GM23248 (cell line): ENCODE measurements at regions not wholly inside any gene's neighbourhood (a gene's known extent, or its start where the extent isn't known, plus 50 kb on each side); places are given as distances from the start of the nearest gene placed in this dataset.

Experiments
- DNase-seq: peaks from one replicate; pipeline ENCODE4 v3.0.0-alpha.2; 2015
- H2AFZ ChIP-seq: fragments of 200-600 bp; sonication (generic); 2 replicates; pipeline ENCODE4 v1.6.1; 2016; ENCODE audit warnings: antibody characterized with exemption
- H3F3A ChIP-seq: fragments of 200-600 bp; sonication (generic); 2 replicates; pipeline ENCODE4 v1.6.1; 2016; ENCODE audit warnings: mild to moderate bottlenecking, antibody characterized with exemption, mixed run types; ENCODE audit not compliant: insufficient read depth
- H3K27ac ChIP-seq: fragments of 200-600 bp; sonication (generic); 2 replicates; pipeline ENCODE4 v1.5.1; 2016; ENCODE audit warnings: mild to moderate bottlenecking
- H3K27me3 ChIP-seq: fragments of 200-600 bp; sonication (generic); replicated peaks from 2 replicates; pipeline ENCODE4 v1.6.1; 2016; ENCODE audit warnings: mild to moderate bottlenecking; ENCODE audit not compliant: insufficient read depth
- H3K36me3 ChIP-seq: fragments of 200-600 bp; sonication (generic); 2 replicates; pipeline ENCODE4 v1.6.1; 2016; ENCODE audit warnings: low read depth, mild to moderate bottlenecking
- H3K4me1 ChIP-seq: fragments of 200-600 bp; sonication (generic); 2 replicates; pipeline ENCODE4 v1.6.1; 2016; ENCODE audit warnings: mild to moderate bottlenecking; ENCODE audit not compliant: insufficient read depth
- H3K4me2 ChIP-seq: fragments of 200-600 bp; sonication (generic); one replicate; pipeline ENCODE4 v1.6.1; 2016; ENCODE audit warnings: mild to moderate bottlenecking; ENCODE audit not compliant: unreplicated experiment
- H3K4me3 ChIP-seq: fragments of 200-600 bp; sonication (generic); 2 replicates; pipeline ENCODE4 v1.5.1; 2016; ENCODE audit warnings: mild to moderate bottlenecking
- H3K79me2 ChIP-seq: fragments of 200-600 bp; sonication (generic); 2 replicates; pipeline ENCODE4 v1.6.1; 2016; ENCODE audit warnings: mild to moderate bottlenecking; ENCODE audit not compliant: insufficient read depth
- H3K9ac ChIP-seq: fragments of 200-600 bp; sonication (generic); 2 replicates; pipeline ENCODE4 v1.6.1; 2016; ENCODE audit warnings: mild to moderate bottlenecking
- H3K9me2 ChIP-seq: fragments of 200-600 bp; sonication (generic); 2 replicates; pipeline ENCODE4 v1.6.1; 2016; ENCODE audit warnings: mixed run types, mild to moderate bottlenecking, moderate library complexity; ENCODE audit not compliant: insufficient read depth
- H3K9me3 ChIP-seq: fragments of 200-600 bp; sonication (generic); one replicate; pipeline ENCODE4 v1.6.1; 2017; ENCODE audit warnings: low read depth
- H4K20me1 ChIP-seq: fragments of 200-600 bp; sonication (generic); 2 replicates; pipeline ENCODE4 v1.6.0; 2016; ENCODE audit not compliant: insufficient read depth
- EZH2 ChIP-seq: fragments of 200-600 bp; sonication (generic); IDR thresholded peaks from 2 replicates; pipeline ENCODE4 v1.6.1; 2018; ENCODE audit warnings: antibody characterized with exemption, mild to moderate bottlenecking; ENCODE audit not compliant: insufficient read depth, poor library complexity, severe bottlenecking
- EZH2phosphoT487 ChIP-seq: fragments of 200-600 bp; sonication (generic); IDR thresholded peaks from 2 replicates; pipeline ENCODE4 v1.6.1; 2018; ENCODE audit warnings: antibody characterized with exemption, moderate library complexity, mild to moderate bottlenecking, low read depth; ENCODE audit not compliant: insufficient read depth
- WGBS, 2 experiments: methylation state at CpG; one replicate each; pipeline ENCODE4 v1.1.6; 2015 to 2017; ENCODE audit warnings: low lambda C conversion rate in 2 of 2, low coverage in 1 of 2; ENCODE audit errors: missing lambda C conversion rate in 2 of 2; 5-methylcytosine and 5-hydroxymethylcytosine counted together
- in situ Hi-C: fragments of 300-500 bp; cut with MboI; formaldehyde crosslinking; loops from 2 replicates; pipeline ENCODE4 v1.15.0; 2020

DNA sequence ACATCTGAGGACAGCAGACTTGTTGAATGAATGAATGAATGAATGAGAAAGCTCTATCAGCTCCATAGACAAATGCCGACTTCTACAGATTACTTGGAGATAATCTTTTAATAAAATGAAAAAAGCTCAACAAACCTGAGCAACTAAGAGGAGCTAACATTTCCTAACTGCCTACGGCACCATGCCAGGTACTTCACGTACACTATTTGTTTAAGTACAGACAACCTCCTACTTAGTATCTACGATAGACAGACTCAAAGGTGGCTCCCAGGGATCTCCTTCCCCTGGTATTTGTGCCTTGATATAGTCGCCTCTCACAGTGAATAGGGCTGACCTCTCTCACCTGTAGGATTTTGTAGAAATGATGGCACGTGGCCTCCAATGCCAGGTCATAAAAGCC lies 412.2 kb upstream of the FAT1 start:
- WGBS, 2 experiments: 62% methylated on average over 6 of the region's 6 CpGs
- H2AFZ ChIP-seq: no peak overlapping the region

DNA sequence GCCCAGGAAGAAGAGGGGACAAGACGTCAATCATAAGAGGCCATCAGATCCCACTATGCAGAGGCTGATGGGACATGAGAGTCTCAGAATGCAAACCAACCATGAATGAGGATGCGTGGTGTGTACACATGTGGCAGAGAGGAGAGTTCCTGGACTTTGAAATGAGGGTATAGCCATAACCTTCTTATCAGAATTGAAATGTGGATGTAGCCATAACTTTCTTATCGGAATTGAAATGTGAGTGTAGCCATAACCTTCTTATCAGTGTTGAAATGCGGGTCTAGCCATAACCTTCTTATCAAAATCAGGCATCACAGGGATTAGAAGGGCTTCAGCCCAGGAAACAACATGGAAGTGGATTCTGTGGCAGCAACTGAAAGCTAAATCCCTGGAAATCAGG lies 415.5 kb upstream of the FAT1 start:
- Histone ChIP-seq H3K27me3 (no peaks in the 10 kb centered on the region), H3K36me3 (no peaks in the 10 kb centered on the region), H3K4me1 (no peaks in the 10 kb centered on the region), H3K9ac (no peak overlapping the region), H3K79me2 (no peaks in the 10 kb centered on the region), H3K4me3 (no peak overlapping the region), H2AFZ (no peak overlapping the region), H3K9me3 (no peaks in the 10 kb centered on the region), H3F3A (no peaks in the 10 kb centered on the region), H3K9me2 (no peaks in the 10 kb centered on the region), H3K27ac (no peak overlapping the region), H4K20me1 (no peaks in the 10 kb centered on the region), H3K4me2 (no peak overlapping the region)
- TF ChIP-seq EZH2phosphoT487 (no peak), EZH2 (no peak)
- DNase-seq: no peak
- in situ Hi-C loops: no loop called here
- WGBS, 2 experiments: 53 to 55% methylated on average over 4 of the region's 4 CpGs

More for the DNA sequence above, 412.2 kb upstream of the FAT1 start:
- H3K4me1 ChIP-seq: no peaks in the 10 kb centered on the region
- H3K27ac ChIP-seq: no peak overlapping the region
- no peak for TF ChIP-seq EZH2
- no peak for TF ChIP-seq EZH2phosphoT487
- no peaks in the 10 kb centered on the region for H3F3A ChIP-seq
- no peaks in the 10 kb centered on the region for H3K36me3 ChIP-seq
- H3K4me3 ChIP-seq: no peak overlapping the region
- H3K27me3 ChIP-seq: no peaks in the 10 kb centered on the region
- no peaks in the 10 kb centered on the region for H4K20me1 ChIP-seq
- no peak for DNase-seq
- in situ Hi-C loops: no loop called here
- no peak overlapping the region for H3K9ac ChIP-seq
- H3K4me2 ChIP-seq: no peak overlapping the region
- no peaks in the 10 kb centered on the region for H3K9me3 ChIP-seq
- no peaks in the 10 kb centered on the region for H3K79me2 ChIP-seq
- no peaks in the 10 kb centered on the region for H3K9me2 ChIP-seq

DNA sequence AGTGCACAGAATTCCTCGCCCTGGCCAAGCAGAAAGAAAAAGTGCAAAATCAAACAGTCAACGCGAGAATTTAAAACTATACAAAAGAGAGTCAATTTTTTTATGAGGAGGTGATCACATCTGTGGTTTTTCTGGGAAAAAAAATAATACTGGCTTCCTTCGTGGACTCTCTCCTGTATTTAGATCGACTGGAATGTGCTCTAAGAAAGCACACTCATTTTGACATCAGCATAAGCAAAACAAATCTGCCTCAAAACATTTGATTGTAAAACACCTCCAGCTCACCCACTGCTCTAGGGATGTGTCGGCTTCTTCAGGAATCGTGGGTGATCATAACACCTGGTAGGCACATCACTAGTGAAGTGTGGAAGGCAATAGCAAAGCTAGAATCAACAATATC lies 417.4 kb upstream of the FAT1 start:
- H3F3A ChIP-seq: no peaks in the 10 kb centered on the region
- no peak overlapping the region for H3K9ac ChIP-seq
- H3K4me2 ChIP-seq: no peak overlapping the region
- H2AFZ ChIP-seq: no peak overlapping the region
- no peaks in the 10 kb centered on the region for H3K9me2 ChIP-seq
- H3K9me3 ChIP-seq: no peaks in the 10 kb centered on the region
- in situ Hi-C loops: no loop called here
- H3K79me2 ChIP-seq: no peaks in the 10 kb centered on the region
- H3K27ac ChIP-seq: no peak overlapping the region
- no peaks in the 10 kb centered on the region for H3K27me3 ChIP-seq
- no peak for TF ChIP-seq EZH2
- TF ChIP-seq EZH2phosphoT487: no peak
- H3K4me1 ChIP-seq: no peaks in the 10 kb centered on the region
- H3K36me3 ChIP-seq: no peaks in the 10 kb centered on the region
- no peak for DNase-seq
- 48% methylated on average over 7 of the region's 7 CpGs for WGBS, 2 experiments
- H4K20me1 ChIP-seq: no peaks in the 10 kb centered on the region
- H3K4me3 ChIP-seq: no peak overlapping the region

DNA sequence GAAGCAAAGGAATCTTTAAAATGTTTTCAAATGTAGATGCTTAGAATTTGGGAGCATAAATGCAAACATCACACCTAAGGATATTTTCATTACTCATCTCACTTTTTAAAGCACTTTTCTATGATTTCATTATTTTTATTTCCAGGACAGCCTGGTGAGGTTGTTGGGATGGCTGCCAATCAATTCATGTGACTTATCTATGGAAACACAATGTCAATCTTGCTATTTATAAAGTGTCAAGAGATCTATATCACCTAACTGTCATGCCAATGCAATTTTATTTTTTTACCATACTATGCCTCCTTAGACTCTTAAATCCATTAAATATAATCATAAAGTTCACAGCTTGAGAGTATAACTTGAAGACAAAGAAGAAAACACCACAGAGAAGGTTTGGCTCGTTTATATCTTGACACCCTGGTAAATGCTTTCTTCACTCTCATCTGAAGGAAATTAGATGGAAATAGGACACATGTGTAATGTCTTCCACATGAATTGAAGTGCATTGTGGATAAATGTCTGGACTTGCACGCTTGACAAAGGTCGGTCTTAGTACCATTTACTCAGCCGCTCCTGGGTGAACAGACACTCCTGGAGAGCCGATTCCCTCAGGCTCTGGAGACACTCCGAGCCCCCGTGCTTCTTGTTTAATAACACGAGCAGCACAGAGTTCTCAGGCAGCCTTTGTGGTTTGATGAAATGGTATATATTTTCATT lies 425.7 kb upstream of the FAT1 start:
- Histone ChIP-seq H3K4me2 (no peak overlapping the region), H3K9me3 (no peaks in the 10 kb centered on the region), H3K27ac (no peak overlapping the region), H3K4me3 (no peak overlapping the region), H2AFZ (no peak overlapping the region), H3K9me2 (no peaks in the 10 kb centered on the region), H3K4me1 (no peaks in the 10 kb centered on the region), H3K9ac (no peak overlapping the region), H3K36me3 (no peaks in the 10 kb centered on the region), H3K27me3 (peaks cover 13% of the 10 kb centered on the region; the same call in 1 of the 2 replicates), H3K79me2 (no peaks in the 10 kb centered on the region), H3F3A (no peaks in the 10 kb centered on the region), H4K20me1 (no peaks in the 10 kb centered on the region)
- no peak for TF ChIP-seq EZH2phosphoT487
- TF ChIP-seq EZH2: no peak
- whole genome bisulfite sequencing, 2 experiments: 11 to 13% methylated on average over 8 of the region's 8 CpGs
- in situ Hi-C loops: no loop called here
- no peak for DNase-seq
